Prostate gland (tissue), 2 donors: ENCODE measurements at regions not wholly inside any gene's neighbourhood (a gene's known extent, or its start where the extent isn't known, plus 50 kb on each side); places are given as distances from the start of the nearest gene placed in this dataset.

ENCODE experiments used
- CTCF ChIP-seq, 4 experiments: fragments of 200-600 bp in 2 of 4; fragments of 450-650 bp in 2 of 4; sonication (generic) in 2 of 4; IDR thresholded peaks; 1 replicate in 3 of 4; 2 replicates in 1 of 4; pipeline ENCODE4 v1.5.1; 2016 to 2019; ENCODE audit warnings: antibody characterized with exemption in 4 of 4, mild to moderate bottlenecking in 2 of 4, moderate library complexity in 2 of 4
- POLR2A ChIP-seq: fragments of 450-650 bp; IDR thresholded peaks from one replicate; pipeline ENCODE4 v1.6.1; 2016; ENCODE audit warnings: antibody characterized with exemption, mild to moderate bottlenecking
- POLR2AphosphoS5 ChIP-seq: sonication (generic); formaldehyde crosslinking; IDR thresholded peaks from one replicate; pipeline ENCODE4 v1.6.1; 2017; ENCODE audit warnings: antibody characterized with exemption

- TF ChIP-seq CTCF (IDR thresholded peaks at IDR 0.05): no peak
- no peak for TF ChIP-seq POLR2AphosphoS5
- TF ChIP-seq POLR2A: no peak
Measured at GRCh38 chr7:12821746-12822145, 134.3 kb downstream of the ARL4A start.
